ENCODE measurements at regions not wholly inside any gene's neighbourhood (a gene's known extent, or its start where the extent isn't known, plus 50 kb on each side); places are given as distances from the start of the nearest gene placed in this dataset.

DNA sequence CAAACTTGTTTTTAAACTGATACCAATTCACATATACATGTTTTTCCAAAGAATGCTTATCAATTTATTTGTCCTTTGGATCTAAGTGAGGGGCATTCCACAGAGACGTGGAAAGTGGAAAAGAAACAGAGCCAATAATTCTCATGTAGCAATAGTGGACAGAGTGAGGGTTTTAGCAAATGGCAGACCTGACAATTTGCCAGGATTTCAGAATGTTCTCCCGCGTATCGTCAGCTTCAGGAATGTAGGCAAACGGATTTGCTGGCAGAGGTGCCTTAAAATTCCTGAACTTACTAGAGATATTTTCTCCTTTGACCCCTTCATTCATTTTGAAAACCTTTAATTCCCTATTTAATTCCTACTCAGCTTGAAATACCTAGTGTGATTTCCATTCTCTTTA is 193.4 kb upstream of the CPHXL start:
- peak; percentile 8 for DNase-seq (ENCODE audit: low read depth)
- no peak overlapping the region for H3K4me3 ChIP-seq (ENCODE audit: low read length)
- TF ChIP-seq CTCF (IDR thresholded peaks at IDR 0.05; ENCODE audit: insufficient read depth, low read depth, low read length, missing control alignments): no peak

GRCh38 chr16:75921281-75921680 is 195.0 kb upstream of the CPHXL start:
- no peak overlapping the region for H3K4me3 ChIP-seq (ENCODE audit: low read length)
- no peak for TF ChIP-seq CTCF (IDR thresholded peaks at IDR 0.05; ENCODE audit: insufficient read depth, low read depth, low read length, missing control alignments)
- DNase-seq (ENCODE audit: low read depth): no peak

DNA sequence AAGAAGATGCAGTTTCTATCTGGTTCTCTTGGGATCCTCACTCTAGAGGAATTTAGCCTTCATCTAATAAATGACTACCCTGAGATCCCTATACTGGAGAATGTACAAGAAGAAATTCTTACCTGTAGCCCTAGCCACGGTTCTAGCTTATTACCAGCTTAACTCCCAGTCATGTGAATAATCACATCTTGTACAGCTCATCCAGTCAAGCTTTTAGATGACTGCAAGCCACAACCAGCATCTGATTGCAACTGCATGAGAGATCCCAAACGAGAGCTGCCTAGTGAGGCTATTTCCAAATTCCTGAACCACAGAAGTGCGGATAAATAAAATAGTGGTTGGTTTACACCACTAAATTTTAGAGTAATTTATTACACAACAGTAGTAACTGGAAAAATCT is 196.0 kb upstream of the CPHXL start:
- DNase-seq (ENCODE audit: low read depth): peak; percentile 12
- H3K4me3 ChIP-seq (ENCODE audit: low read length): no peak overlapping the region
- TF ChIP-seq CTCF (IDR thresholded peaks at IDR 0.05; ENCODE audit: insufficient read depth, low read depth, low read length, missing control alignments): no peak

DNA sequence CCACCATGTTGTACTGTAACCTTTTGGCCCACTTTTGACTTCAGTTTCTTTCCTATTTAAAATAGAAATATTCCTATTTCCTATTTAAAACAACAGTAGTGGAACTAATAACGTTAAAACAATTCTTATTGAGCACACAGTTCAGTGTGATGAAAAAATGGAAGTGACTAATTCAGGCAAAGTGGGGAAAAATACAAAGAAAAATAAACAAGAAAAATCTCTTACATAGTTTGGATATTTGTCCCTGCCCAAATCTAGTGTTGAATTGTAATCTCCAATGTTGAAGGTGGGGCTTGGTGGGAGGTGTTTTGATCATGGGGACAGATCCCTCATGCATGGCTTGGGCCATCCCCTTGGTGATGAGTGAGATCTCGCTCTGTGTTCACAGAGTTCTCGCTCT is 198.1 kb upstream of the CPHXL start:
- DNase-seq (ENCODE audit: low read depth): no peak
- no peak overlapping the region for H3K4me3 ChIP-seq (ENCODE audit: low read length)
- no peak for TF ChIP-seq CTCF (IDR thresholded peaks at IDR 0.05; ENCODE audit: insufficient read depth, low read depth, low read length, missing control alignments)

DNA sequence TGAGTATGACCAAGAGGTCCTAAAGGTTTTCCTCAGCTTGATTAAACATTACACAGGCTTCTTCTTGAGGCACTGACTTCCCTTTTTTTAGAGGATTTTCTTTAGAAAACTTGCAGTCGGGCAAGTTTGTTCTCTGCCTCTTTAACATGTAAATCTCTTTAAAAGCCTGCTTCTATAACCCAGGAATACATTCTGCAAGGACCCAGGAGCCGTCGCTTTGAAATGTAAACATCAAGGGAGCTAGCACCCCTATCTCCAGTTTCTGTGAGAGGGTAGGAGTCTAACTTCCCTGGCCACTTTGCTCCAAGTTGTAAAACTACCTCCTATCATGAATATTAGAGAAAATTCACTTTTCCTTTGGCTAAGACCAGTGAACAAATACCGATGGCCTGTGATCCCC is 201.5 kb upstream of the CPHXL start:
- H3K4me3 ChIP-seq (ENCODE audit: low read length): no peak overlapping the region
- DNase-seq (ENCODE audit: low read depth): no peak
- TF ChIP-seq CTCF (IDR thresholded peaks at IDR 0.05; ENCODE audit: insufficient read depth, low read depth, low read length, missing control alignments): no peak

DNA sequence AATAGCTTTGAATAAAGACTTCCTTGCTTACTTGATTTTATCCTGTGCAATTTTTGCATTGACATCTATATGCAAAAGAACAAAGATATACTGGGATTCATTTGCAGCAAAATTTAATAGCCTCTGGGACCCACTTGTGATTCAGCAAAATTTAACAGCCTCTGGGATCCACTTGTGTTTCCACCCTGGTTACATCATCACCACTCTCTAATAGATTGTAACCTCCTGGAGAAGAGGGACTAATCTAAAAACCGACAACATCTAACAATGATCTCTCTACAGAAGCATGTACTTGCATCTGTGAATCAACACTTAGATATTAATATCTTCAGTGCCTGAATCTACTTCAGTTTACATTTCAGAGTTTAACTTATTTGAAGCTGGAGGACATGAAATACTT is 202.0 kb upstream of the CPHXL start:
- DNase-seq (ENCODE audit: low read depth): peak; percentile 54
- no peak for TF ChIP-seq CTCF (IDR thresholded peaks at IDR 0.05; ENCODE audit: insufficient read depth, low read depth, low read length, missing control alignments)
- no peak overlapping the region for H3K4me3 ChIP-seq (ENCODE audit: low read length)

DNA sequence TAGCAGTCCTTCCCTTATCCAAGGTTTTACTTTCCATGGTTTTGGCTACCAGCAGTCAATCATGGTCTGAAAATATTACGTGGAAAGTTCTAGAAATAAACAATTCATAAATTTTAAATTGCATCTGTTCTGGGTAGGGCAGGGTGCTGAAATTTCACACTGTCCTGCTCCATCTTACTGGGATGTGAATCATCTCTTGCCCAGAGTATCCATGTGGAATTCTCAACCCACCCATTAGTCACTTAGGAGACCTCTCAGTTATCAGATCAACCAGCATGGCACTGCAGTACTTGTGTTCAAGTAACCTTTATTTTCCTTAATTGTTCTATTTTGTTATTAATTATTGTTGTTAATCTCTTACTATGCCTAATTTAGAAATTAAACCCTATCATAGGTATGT is 202.8 kb upstream of the CPHXL start:
- DNase-seq (ENCODE audit: low read depth): peak; percentile 51
- no peak for TF ChIP-seq CTCF (IDR thresholded peaks at IDR 0.05; ENCODE audit: insufficient read depth, low read depth, low read length, missing control alignments)
- no peak overlapping the region for H3K4me3 ChIP-seq (ENCODE audit: low read length)

All from epithelial cell of esophagus (primary cell).